MM.1S (cell line): ENCODE measurements at regions not wholly inside any gene's neighbourhood (a gene's known extent, or its start where the extent isn't known, plus 50 kb on each side); places are given as distances from the start of the nearest gene placed in this dataset.

Experiments
- DNase-seq: peaks from one replicate; pipeline ENCODE4 v3.0.0-alpha.2; 2015
- H2AFZ ChIP-seq: fragments of 300-600 bp; sonication (generic); 2 replicates; pipeline ENCODE4 v1.6.0; 2016; ENCODE audit warnings: antibody characterized with exemption, low read length
- H3F3A ChIP-seq: fragments of 300-600 bp; sonication (generic); 2 replicates; pipeline ENCODE4 v1.6.1; 2016; ENCODE audit warnings: mild to moderate bottlenecking, antibody characterized with exemption, low read length, moderate library complexity, mixed read lengths; ENCODE audit not compliant: insufficient read depth
- H3K27ac ChIP-seq: fragments of 300-600 bp; sonication (generic); 2 replicates; pipeline ENCODE4 v1.5.1; 2016; ENCODE audit warnings: mild to moderate bottlenecking, low read length
- H3K27me3 ChIP-seq: fragments of 300-600 bp; sonication (generic); replicated peaks from 2 replicates; pipeline ENCODE4 v1.6.0; 2016; ENCODE audit warnings: low read length; ENCODE audit not compliant: insufficient read depth
- H3K36me3 ChIP-seq: fragments of 300-600 bp; sonication (generic); replicated peaks from 2 replicates; pipeline ENCODE4 v1.6.1; 2016; ENCODE audit warnings: mild to moderate bottlenecking, low read length, mixed read lengths; ENCODE audit not compliant: insufficient read depth
- H3K4me1 ChIP-seq: fragments of 300-600 bp; sonication (generic); 2 replicates; pipeline ENCODE4 v1.6.1; 2016; ENCODE audit warnings: low read length, mixed read lengths
- H3K4me2 ChIP-seq: fragments of 300-600 bp; sonication (generic); 2 replicates; pipeline ENCODE4 v1.6.0; 2016; ENCODE audit warnings: low read depth, low read length
- H3K4me3 ChIP-seq: fragments of 300-600 bp; sonication (generic); 2 replicates; pipeline ENCODE4 v1.5.1; 2016; ENCODE audit warnings: low read length, mixed read lengths
- H3K79me2 ChIP-seq: fragments of 300-600 bp; sonication (generic); 2 replicates; pipeline ENCODE4 v1.6.1; 2016; ENCODE audit warnings: mixed run types, low read length, mixed read lengths
- H3K9ac ChIP-seq: fragments of 300-600 bp; sonication (generic); 2 replicates; pipeline ENCODE4 v1.6.1; 2016; ENCODE audit warnings: low read length, mixed read lengths
- H3K9me2 ChIP-seq: fragments of 300-600 bp; sonication (generic); replicated peaks from 2 replicates; pipeline ENCODE4 v1.6.1; 2016; ENCODE audit warnings: mild to moderate bottlenecking, low read length, mixed read lengths; ENCODE audit not compliant: insufficient read depth
- H3K9me3 ChIP-seq: fragments of 300-600 bp; sonication (generic); replicated peaks from 2 replicates; pipeline ENCODE4 v1.6.1; 2016; ENCODE audit warnings: mild to moderate bottlenecking, low read length, mixed read lengths; ENCODE audit not compliant: insufficient read depth
- H4K20me1 ChIP-seq: fragments of 300-600 bp; sonication (generic); 2 replicates; pipeline ENCODE4 v1.6.1; 2016; ENCODE audit warnings: mild to moderate bottlenecking, low read length, moderate library complexity, mixed read lengths; ENCODE audit not compliant: insufficient read depth
- CTCF ChIP-seq: fragments of 300-600 bp; sonication (generic); IDR thresholded peaks from 2 replicates; pipeline ENCODE4 v1.5.1; 2016; ENCODE audit warnings: antibody characterized with exemption, low read length, mixed read lengths
- EZH2 ChIP-seq: fragments of 300-600 bp; sonication (generic); optimal IDR thresholded peaks from 2 replicates; pipeline ENCODE3; 2017; ENCODE audit warnings: low read depth, mild to moderate bottlenecking, antibody characterized with exemption, low read length, mixed read lengths
- EZH2phosphoT487 ChIP-seq: fragments of 300-600 bp; sonication (generic); IDR thresholded peaks from 2 replicates; pipeline ENCODE4 v1.6.1; 2018; ENCODE audit warnings: antibody characterized with exemption, low read length

DNA sequence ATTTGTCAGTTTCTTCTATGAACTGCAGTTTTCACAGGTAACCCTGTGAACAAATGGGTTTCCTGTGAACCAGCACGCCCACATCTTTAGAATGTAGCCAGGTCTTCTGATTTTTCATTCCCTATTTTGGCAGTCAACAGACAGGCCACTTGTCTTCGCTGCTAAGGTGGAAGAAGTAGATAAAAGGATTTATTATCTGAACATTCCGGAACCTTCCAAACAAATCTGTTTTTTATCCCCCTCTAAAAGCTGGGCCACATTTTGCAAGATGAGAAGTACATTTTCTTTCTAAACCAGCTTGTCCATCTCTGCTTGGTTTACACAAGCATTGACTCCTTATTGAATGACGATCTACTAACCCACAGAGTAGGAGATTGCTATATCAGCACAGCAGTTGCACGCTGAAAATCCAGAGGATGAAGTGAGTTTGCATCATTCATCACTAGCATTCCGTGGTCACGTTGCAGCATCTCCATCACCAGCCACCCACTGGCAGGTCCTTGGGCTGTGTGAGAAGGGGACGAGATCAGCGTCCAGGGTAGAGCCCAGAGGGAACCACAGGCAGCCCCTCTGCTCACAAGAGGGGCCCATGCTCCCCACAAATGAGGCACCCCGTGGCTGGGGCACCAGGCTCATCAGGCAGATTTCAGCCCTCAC lies 83.5 kb downstream of the TOMM20 start:
- Histone ChIP-seq H3K27ac (no peak overlapping the region), H3K9ac (no peak overlapping the region), H3K27me3 (no peaks in the 10 kb centered on the region), H2AFZ (no peak overlapping the region), H3K4me1 (peaks cover 20% of the 10 kb centered on the region), H4K20me1 (no peaks in the 10 kb centered on the region), H3K4me3 (no peak overlapping the region), H3K9me3 (no peaks in the 10 kb centered on the region), H3K36me3 (no peaks in the 10 kb centered on the region), H3F3A (peaks cover 6% of the 10 kb centered on the region), H3K79me2 (no peaks in the 10 kb centered on the region), H3K9me2 (no peaks in the 10 kb centered on the region), H3K4me2 (no peak overlapping the region)
- no peak for DNase-seq
- TF ChIP-seq CTCF: no peak
- TF ChIP-seq EZH2phosphoT487: no peak
- TF ChIP-seq EZH2: no peak

DNA sequence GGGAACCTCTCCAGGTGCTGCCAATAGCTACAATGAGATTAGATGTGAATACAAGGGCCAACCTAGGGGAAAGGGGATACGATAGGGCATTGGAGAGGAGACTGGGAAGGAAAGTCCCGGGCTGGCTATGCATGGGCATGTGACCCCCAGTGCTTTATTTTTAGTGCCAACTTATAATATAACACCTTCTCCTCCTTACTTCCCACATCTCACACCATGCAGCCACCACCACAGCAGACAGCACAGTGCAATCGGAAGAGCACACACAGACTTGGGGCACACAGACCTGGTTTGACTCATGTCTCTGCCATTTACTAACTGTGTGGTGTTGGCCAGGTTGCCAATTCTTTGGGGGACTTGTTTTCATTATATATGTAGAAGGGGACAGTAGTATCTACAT lies 85.4 kb downstream of the TOMM20 start:
- Histone ChIP-seq H3K36me3 (no peaks in the 10 kb centered on the region), H3K4me1 (peaks cover 16% of the 10 kb centered on the region), H4K20me1 (no peaks in the 10 kb centered on the region), H3K9me2 (no peaks in the 10 kb centered on the region), H3K4me2 (no peak overlapping the region), H3K9ac (no peak overlapping the region), H3K79me2 (no peaks in the 10 kb centered on the region), H3K9me3 (no peaks in the 10 kb centered on the region), H3K4me3 (no peak overlapping the region), H3F3A (peaks cover 6% of the 10 kb centered on the region), H3K27me3 (no peaks in the 10 kb centered on the region), H2AFZ (no peak overlapping the region), H3K27ac (no peak overlapping the region)
- DNase-seq: no peak
- TF ChIP-seq EZH2: no peak

DNA sequence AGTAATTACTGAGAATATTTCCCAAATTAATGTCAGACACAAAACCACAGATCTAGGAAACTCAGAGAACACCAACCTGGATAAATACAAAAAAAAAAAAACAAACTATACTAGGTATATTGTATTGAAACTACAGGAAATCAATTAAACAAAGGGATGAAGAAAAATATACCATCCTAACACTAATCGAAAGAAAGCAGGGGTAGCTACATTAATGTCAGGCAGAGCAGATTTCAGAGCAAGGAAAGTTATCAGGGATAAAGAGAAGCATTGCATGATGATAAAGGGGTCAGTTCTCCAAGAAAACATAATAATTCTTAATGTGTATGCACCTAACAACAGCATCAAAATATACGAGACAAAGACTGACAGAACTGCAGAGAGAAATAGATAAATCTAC lies 89.9 kb downstream of the TOMM20 start:
- peaks cover 8% of the 10 kb centered on the region for H3F3A ChIP-seq
- H3K4me2 ChIP-seq: no peak overlapping the region
- no peaks in the 10 kb centered on the region for H3K9me2 ChIP-seq
- H3K79me2 ChIP-seq: no peaks in the 10 kb centered on the region
- no peak overlapping the region for H3K9ac ChIP-seq
- H2AFZ ChIP-seq: no peak overlapping the region
- no peak for TF ChIP-seq EZH2phosphoT487
- TF ChIP-seq EZH2: no peak
- TF ChIP-seq CTCF: no peak
- H3K36me3 ChIP-seq: no peaks in the 10 kb centered on the region
- H3K4me3 ChIP-seq: no peak overlapping the region
- H4K20me1 ChIP-seq: no peaks in the 10 kb centered on the region
- H3K9me3 ChIP-seq: no peaks in the 10 kb centered on the region
- no peaks in the 10 kb centered on the region for H3K27me3 ChIP-seq
- no peak overlapping the region for H3K27ac ChIP-seq
- DNase-seq: no peak
- H3K4me1 ChIP-seq: peaks cover 16% of the 10 kb centered on the region

DNA sequence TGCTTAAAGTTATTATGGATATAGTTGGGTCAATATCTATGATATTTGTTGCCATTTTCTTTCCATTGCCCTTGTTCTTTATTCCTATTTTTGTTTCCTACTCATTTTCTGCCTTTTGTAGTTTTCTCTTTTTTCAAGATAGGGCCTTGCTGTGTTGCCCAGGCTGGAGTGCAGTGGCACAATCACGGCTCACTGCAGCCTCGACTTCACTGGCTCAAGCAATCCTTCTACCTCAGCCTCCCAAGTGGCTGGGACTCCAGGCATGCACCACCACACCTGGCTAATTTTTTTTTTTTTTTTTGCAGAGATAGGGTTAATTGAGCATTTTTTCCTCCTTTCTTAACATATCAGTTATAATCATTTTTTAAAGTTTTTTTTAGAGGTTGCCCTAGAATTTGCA lies 92.7 kb downstream of the TOMM20 start:
- Histone ChIP-seq H4K20me1 (no peaks in the 10 kb centered on the region), H3K9me3 (no peaks in the 10 kb centered on the region), H3K4me1 (peaks cover 10% of the 10 kb centered on the region), H3K9me2 (no peaks in the 10 kb centered on the region), H3K4me3 (no peak overlapping the region), H3K27me3 (no peaks in the 10 kb centered on the region), H3K9ac (no peak overlapping the region), H3K36me3 (no peaks in the 10 kb centered on the region), H3F3A (peaks cover 8% of the 10 kb centered on the region), H2AFZ (no peak overlapping the region), H3K27ac (no peak overlapping the region), H3K79me2 (no peaks in the 10 kb centered on the region), H3K4me2 (no peak overlapping the region)
- no peak for DNase-seq
- TF ChIP-seq CTCF (no peak), EZH2 (no peak), EZH2phosphoT487 (no peak)
